ENCODE measurements at regions not wholly inside any gene's neighbourhood (a gene's known extent, or its start where the extent isn't known, plus 50 kb on each side); places are given as distances from the start of the nearest gene placed in this dataset.

DNA sequence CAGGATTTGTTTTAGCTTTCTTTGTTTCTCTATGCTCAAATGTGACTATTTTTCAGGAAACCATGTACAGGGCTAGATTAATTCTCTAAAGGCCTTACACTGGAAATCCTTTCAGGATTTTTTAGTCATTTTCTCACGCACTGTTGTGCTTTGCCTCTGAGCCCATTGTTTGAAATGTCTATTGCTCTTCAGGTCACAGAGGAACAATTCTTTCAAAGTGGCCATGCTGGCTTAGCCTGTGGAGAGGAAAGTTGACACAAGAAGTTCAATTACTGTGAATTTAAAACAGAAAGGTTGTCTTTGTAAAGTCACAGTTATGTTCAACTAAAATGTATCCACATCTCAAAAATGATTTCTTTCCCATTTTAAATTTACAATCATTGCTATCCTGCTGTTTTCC, 1071.7 kb upstream of the POT1 start:
- no peak overlapping the region for H3K4me3 Mint-ChIP-seq (ENCODE audit: unreplicated experiment)
- Histone ChIP-seq H3K36me3 (ENCODE audit: control insufficient read depth, insufficient read depth, low read length) (no peaks in the 10 kb centered on the region), H3K27me3 (replicated peaks; ENCODE audit: control insufficient read depth, insufficient read depth, low read length) (no peaks in the 10 kb centered on the region), H3K4me3 (ENCODE audit: low read depth, low read length) (no peak overlapping the region), H3K4me1 (no peaks in the 10 kb centered on the region), H3K9me3 (no peaks in the 10 kb centered on the region)
- H3K36me3 Mint-ChIP-seq (ENCODE audit: insufficient read depth, unreplicated experiment) = no peaks in the 10 kb centered on the region
- intact Hi-C loops (cut with micrococcal nuclease; ENCODE audit: unreplicated experiment) = no loop called here
- no TSS peak for BruUV-seq (replicated peaks)
- DNase-seq = no peak
- POLR2A ChIA-PET = no interaction called here
- H3K4me1 Mint-ChIP-seq (ENCODE audit: low read depth, unreplicated experiment) = no peaks in the 10 kb centered on the region
- TF ChIP-seq, protein P1, sequence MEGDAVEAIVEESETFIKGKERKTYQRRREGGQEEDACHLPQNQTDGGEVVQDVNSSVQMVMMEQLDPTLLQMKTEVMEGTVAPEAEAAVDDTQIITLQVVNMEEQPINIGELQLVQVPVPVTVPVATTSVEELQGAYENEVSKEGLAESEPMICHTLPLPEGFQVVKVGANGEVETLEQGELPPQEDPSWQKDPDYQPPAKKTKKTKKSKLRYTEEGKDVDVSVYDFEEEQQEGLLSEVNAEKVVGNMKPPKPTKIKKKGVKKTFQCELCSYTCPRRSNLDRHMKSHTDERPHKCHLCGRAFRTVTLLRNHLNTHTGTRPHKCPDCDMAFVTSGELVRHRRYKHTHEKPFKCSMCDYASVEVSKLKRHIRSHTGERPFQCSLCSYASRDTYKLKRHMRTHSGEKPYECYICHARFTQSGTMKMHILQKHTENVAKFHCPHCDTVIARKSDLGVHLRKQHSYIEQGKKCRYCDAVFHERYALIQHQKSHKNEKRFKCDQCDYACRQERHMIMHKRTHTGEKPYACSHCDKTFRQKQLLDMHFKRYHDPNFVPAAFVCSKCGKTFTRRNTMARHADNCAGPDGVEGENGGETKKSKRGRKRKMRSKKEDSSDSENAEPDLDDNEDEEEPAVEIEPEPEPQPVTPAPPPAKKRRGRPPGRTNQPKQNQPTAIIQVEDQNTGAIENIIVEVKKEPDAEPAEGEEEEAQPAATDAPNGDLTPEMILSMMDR (IDR thresholded peaks at IDR 0.05; ENCODE audit: insufficient read depth in 1 of 2, low read depth in 1 of 2, low read length in 1 of 2, severe bottlenecking in 1 of 2, unreplicated experiment in 1 of 2) = no peak
- H3K27me3 Mint-ChIP-seq (ENCODE audit: insufficient read depth, unreplicated experiment) = no peaks in the 10 kb centered on the region
- H3K27ac Mint-ChIP-seq (ENCODE audit: unreplicated experiment) = no peak overlapping the region
- CTCF ChIA-PET = no interaction called here
- peaks cover 14% of the 10 kb centered on the region for H3K9me3 Mint-ChIP-seq (ENCODE audit: unreplicated experiment)

DNA sequence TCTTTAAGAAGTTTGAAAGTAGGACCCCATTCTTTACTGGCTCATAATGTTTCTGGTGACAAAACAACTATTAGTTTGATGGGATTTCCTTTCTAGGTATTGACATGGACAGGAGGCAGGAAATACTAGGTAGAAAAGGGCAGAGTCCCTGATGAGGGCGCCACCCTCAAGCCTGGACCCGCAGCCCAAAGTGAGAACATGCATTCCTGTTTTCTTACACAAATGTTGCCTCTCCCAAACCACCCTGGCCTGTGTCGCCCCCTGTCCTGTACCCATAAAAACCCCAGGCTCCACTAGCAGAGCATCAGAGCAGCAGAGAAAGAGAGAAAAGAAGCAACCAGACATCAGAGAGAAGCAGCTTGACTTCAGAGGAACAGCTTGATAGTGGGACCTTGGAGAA, 1055.2 kb upstream of the POT1 start:
- POLR2A ChIA-PET = no interaction called here
- TF ChIP-seq, protein P1 (IDR thresholded peaks at IDR 0.05; ENCODE audit: insufficient read depth in 1 of 2, low read depth in 1 of 2, low read length in 1 of 2, severe bottlenecking in 1 of 2, unreplicated experiment in 1 of 2) = no peak
- Mint-ChIP-seq H3K27ac (ENCODE audit: unreplicated experiment) (no peak overlapping the region), H3K4me1 (ENCODE audit: low read depth, unreplicated experiment) (no peaks in the 10 kb centered on the region), H3K4me3 (ENCODE audit: unreplicated experiment) (no peak overlapping the region), H3K27me3 (ENCODE audit: insufficient read depth, unreplicated experiment) (peaks cover 8% of the 10 kb centered on the region), H3K9me3 (ENCODE audit: unreplicated experiment) (no peaks in the 10 kb centered on the region), H3K36me3 (ENCODE audit: insufficient read depth, unreplicated experiment) (no peaks in the 10 kb centered on the region)
- Histone ChIP-seq H3K27me3 (replicated peaks; ENCODE audit: control insufficient read depth, insufficient read depth, low read length) (no peaks in the 10 kb centered on the region), H3K4me3 (ENCODE audit: low read depth, low read length) (no peak overlapping the region), H3K9me3 (0 out of 2 replicates have a peak, but pooled peaks cover 2% of the 10 kb centered on the region), H3K36me3 (ENCODE audit: control insufficient read depth, insufficient read depth, low read length) (no peaks in the 10 kb centered on the region), H3K4me1 (no peaks in the 10 kb centered on the region)
- no TSS peak for BruUV-seq (replicated peaks)
- CTCF ChIA-PET = no interaction called here
- intact Hi-C loops (cut with micrococcal nuclease; ENCODE audit: unreplicated experiment) = no loop called here
- DNase-seq = no peak

DNA sequence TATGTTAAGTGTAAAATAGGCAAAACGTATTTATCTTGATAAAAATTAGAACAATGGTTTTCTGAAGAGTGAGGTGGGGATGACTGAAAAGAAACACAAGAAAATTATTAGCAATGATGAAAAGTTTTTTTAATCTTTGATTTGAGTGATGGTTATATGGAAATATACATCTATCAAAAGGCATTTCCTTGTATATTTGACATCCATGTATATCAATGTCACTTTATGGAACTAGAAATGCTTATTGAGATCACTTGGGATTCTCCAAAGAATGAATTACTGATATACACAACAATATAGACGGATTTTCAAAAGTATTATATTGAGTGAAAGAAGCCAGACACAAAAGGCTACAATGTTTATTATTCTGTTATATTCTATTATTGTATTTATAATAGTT, 1042.0 kb upstream of the POT1 start:
- no peak for DNase-seq
- H3K27ac Mint-ChIP-seq (ENCODE audit: unreplicated experiment) = no peak overlapping the region
- POLR2A ChIA-PET = no interaction called here
- H3K4me1 ChIP-seq = no peaks in the 10 kb centered on the region
- CTCF ChIA-PET = no interaction called here
- no peaks in the 10 kb centered on the region for H3K36me3 Mint-ChIP-seq (ENCODE audit: insufficient read depth, unreplicated experiment)
- no peaks in the 10 kb centered on the region for H3K36me3 ChIP-seq (ENCODE audit: control insufficient read depth, insufficient read depth, low read length)
- H3K27me3 Mint-ChIP-seq (ENCODE audit: insufficient read depth, unreplicated experiment) = no peaks in the 10 kb centered on the region
- no peak overlapping the region for H3K4me3 ChIP-seq (ENCODE audit: low read depth, low read length)
- intact Hi-C loops (cut with micrococcal nuclease; ENCODE audit: unreplicated experiment) = no loop called here
- H3K27me3 ChIP-seq (replicated peaks; ENCODE audit: control insufficient read depth, insufficient read depth, low read length) = no peaks in the 10 kb centered on the region
- TF ChIP-seq, protein P1 (IDR thresholded peaks at IDR 0.05; ENCODE audit: insufficient read depth in 1 of 2, low read depth in 1 of 2, low read length in 1 of 2, severe bottlenecking in 1 of 2, unreplicated experiment in 1 of 2) = no peak
- no peaks in the 10 kb centered on the region; the same call in 1 of the 2 replicates for H3K9me3 ChIP-seq
- H3K9me3 Mint-ChIP-seq (ENCODE audit: unreplicated experiment) = no peaks in the 10 kb centered on the region
- no peaks in the 10 kb centered on the region for H3K4me1 Mint-ChIP-seq (ENCODE audit: low read depth, unreplicated experiment)
- no TSS peak for BruUV-seq (replicated peaks)
- no peak overlapping the region for H3K4me3 Mint-ChIP-seq (ENCODE audit: unreplicated experiment)

Data from Caco-2 (cell line).